ENCODE measurements at regions not wholly inside any gene's neighbourhood (a gene's known extent, or its start where the extent isn't known, plus 50 kb on each side); places are given as distances from the start of the nearest gene placed in this dataset.

- peak in 2 of 3 donors; percentile 28 to 65 for TF ChIP-seq POLR2AphosphoS5 (IDR thresholded peaks at IDR 0.05)
- TF ChIP-seq POLR2A (IDR thresholded peaks at IDR 0.05) = peak; percentile 32
These were observed 131.6 kb downstream of the OGFRL1 start for GRCh38 chr6:71420095-71420692.

All from breast epithelium (tissue), 3 donors.